OCI-LY7 (cell line): ENCODE measurements at regions not wholly inside any gene's neighbourhood (a gene's known extent, or its start where the extent isn't known, plus 50 kb on each side); places are given as distances from the start of the nearest gene placed in this dataset.

ENCODE experiments used
- CTCF ChIP-seq: fragments of 200-600 bp; sonication (generic); conservative IDR thresholded peaks from 2 replicates; pipeline ENCODE4 v1.5.1; 2014; ENCODE audit warnings: mild to moderate bottlenecking, antibody characterized with exemption, low read length, moderate library complexity, mixed read lengths
- EZH2phosphoT487 ChIP-seq: fragments of 200-600 bp; sonication (generic); IDR thresholded peaks from 2 replicates; pipeline ENCODE4 v1.6.1; 2018; ENCODE audit warnings: low read depth, borderline replicate concordance, mild to moderate bottlenecking, mixed run types, antibody characterized with exemption, low read length, moderate library complexity, mixed read lengths

- TF ChIP-seq CTCF (no peak), EZH2phosphoT487 (no peak)
Observed at GRCh38 chr2:16099326-16099725, 159.0 kb downstream of the MYCN start.
